Keratinocyte (primary cell): ENCODE measurements at regions not wholly inside any gene's neighbourhood (a gene's known extent, or its start where the extent isn't known, plus 50 kb on each side); places are given as distances from the start of the nearest gene placed in this dataset.

Source experiments
- DNase-seq: peaks from one replicate; pipeline ENCODE4 v3.0.0-alpha.2; 2011; ENCODE audit warnings: low read depth, missing footprints, low spot score
- FAIRE-seq: peaks from 2 replicates; lab custom pipeline; 2011; peaks lifted over from hg19 to GRCh38; lab: Jason Lieb, UNC
- H2AFZ ChIP-seq: 2 replicates; pipeline ENCODE4 v1.6.0; 2012; ENCODE audit warnings: low read length, control low read depth, inconsistent platforms; ENCODE audit not compliant: control insufficient read depth
- H3K27ac ChIP-seq: 2 replicates; pipeline ENCODE4 v1.5.1; 2011; ENCODE audit warnings: low read length; ENCODE audit not compliant: control insufficient read depth, insufficient read depth
- H3K27me3 ChIP-seq: 3 replicates; pipeline ENCODE4 v1.6.0; 2011; ENCODE audit warnings: low read length; ENCODE audit not compliant: control insufficient read depth, insufficient read depth; ENCODE audit errors: extremely low read depth
- H3K36me3 ChIP-seq, 2 experiments: 2 replicates in 1 of 2; 3 replicates in 1 of 2; pipeline ENCODE4 v1.5.1; 2011; ENCODE audit warnings: low read length in 2 of 2, mild to moderate bottlenecking in 1 of 2; ENCODE audit not compliant: control insufficient read depth in 2 of 2, insufficient read depth in 2 of 2; ENCODE audit errors: extremely low read depth in 1 of 2
- H3K4me1 ChIP-seq: 3 replicates; pipeline ENCODE4 v1.5.1; 2011; ENCODE audit warnings: low read length; ENCODE audit not compliant: control insufficient read depth, insufficient read depth; ENCODE audit errors: extremely low read depth
- H3K4me2 ChIP-seq: 3 replicates; pipeline ENCODE4 v1.6.0; 2011; ENCODE audit warnings: low read depth, low read length; ENCODE audit not compliant: control insufficient read depth, insufficient read depth; ENCODE audit errors: extremely low read depth
- H3K4me3 ChIP-seq, 3 experiments: fragments of 200-600 bp in 1 of 3; sonication (generic) in 1 of 3; 2 replicates in 2 of 3; 3 replicates in 1 of 3; pipeline ENCODE4 v1.5.1; 2011 to 2016; ENCODE audit warnings: low read length in 3 of 3, mild to moderate bottlenecking in 3 of 3, control low read depth in 2 of 3, inconsistent platforms in 1 of 3, low read depth in 1 of 3, mixed read lengths in 1 of 3, mixed run types in 1 of 3, moderate library complexity in 1 of 3; ENCODE audit not compliant: control insufficient read depth in 2 of 3, insufficient read depth in 2 of 3; ENCODE audit errors: extremely low read depth in 1 of 3
- H3K79me2 ChIP-seq: 2 replicates; pipeline ENCODE4 v1.6.0; 2012; ENCODE audit warnings: low read length; ENCODE audit not compliant: control insufficient read depth, insufficient read depth
- H3K9ac ChIP-seq: 3 replicates; pipeline ENCODE4 v1.6.0; 2011; ENCODE audit warnings: low read length; ENCODE audit not compliant: control insufficient read depth, insufficient read depth; ENCODE audit errors: extremely low read depth
- H3K9me1 ChIP-seq: 3 replicates; pipeline ENCODE4 v1.6.0; 2011; ENCODE audit warnings: low read length; ENCODE audit not compliant: control insufficient read depth, insufficient read depth; ENCODE audit errors: extremely low read depth
- H3K9me3 ChIP-seq: 2 replicates; pipeline ENCODE4 v1.5.1; 2012; ENCODE audit warnings: low read depth, low read length; ENCODE audit not compliant: control insufficient read depth
- H4K20me1 ChIP-seq: 3 replicates; pipeline ENCODE4 v1.6.0; 2011; ENCODE audit warnings: low read length; ENCODE audit not compliant: control insufficient read depth, insufficient read depth; ENCODE audit errors: extremely low read depth
- EZH2 ChIP-seq: IDR thresholded peaks from one replicate; pipeline ENCODE4 v1.6.1; 2012; ENCODE audit warnings: inconsistent platforms, mild to moderate bottlenecking, low read length, moderate library complexity
- dilution Hi-C: fragments of 300-500 bp; cut with MboI; formaldehyde crosslinking; loops from one replicate; pipeline ENCODE4 v1.7.0; 2020; ENCODE audit warnings: low sequenced_read_pairs; ENCODE audit not compliant: extremely low pct_ligation_motif_present
- TF ChIP-seq, protein P1 (sequence below), 3 experiments: IDR thresholded peaks in 1 of 3; conservative IDR thresholded peaks in 1 of 3; optimal IDR thresholded peaks in 1 of 3; 2 replicates in 2 of 3; 3 replicates in 1 of 3; pipeline versions ENCODE3 to v1.5.1; 2011; ENCODE audit warnings: low read length in 3 of 3, mild to moderate bottlenecking in 3 of 3, moderate library complexity in 2 of 3, control low read depth in 1 of 3, inconsistent platforms in 1 of 3; ENCODE audit not compliant: insufficient read depth in 2 of 3; ENCODE audit errors: extremely low read depth in 1 of 3

DNA sequence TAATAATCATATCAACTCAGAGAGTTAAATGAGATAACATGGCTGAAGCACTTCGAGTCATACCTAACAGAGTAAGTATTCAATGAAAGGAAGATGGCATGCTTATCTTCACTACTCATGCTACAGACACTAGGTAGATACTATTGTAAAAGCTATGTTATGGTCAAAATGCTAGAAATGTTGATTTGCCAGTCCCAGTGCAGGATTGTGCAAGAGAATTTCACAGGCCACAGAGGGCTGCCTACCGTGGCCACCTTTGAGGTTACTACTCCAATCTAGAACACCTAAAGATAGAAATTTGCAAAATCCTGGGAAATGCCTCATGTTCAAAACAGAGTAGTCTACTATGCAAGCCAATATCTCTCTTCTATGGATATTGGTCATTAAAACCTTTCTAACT lies 75.3 kb upstream of the PLEKHG7 start:
- H3K27ac ChIP-seq, result no peak overlapping the region
- H3K4me2 ChIP-seq, result no peak overlapping the region
- FAIRE-seq, result no peak
- H3K9me3 ChIP-seq, result no peaks in the 10 kb centered on the region
- H3K9me1 ChIP-seq, result no peaks in the 10 kb centered on the region
- no peaks in the 10 kb centered on the region for H4K20me1 ChIP-seq
- H3K4me1 ChIP-seq, result peaks cover 11% of the 10 kb centered on the region
- no peaks in the 10 kb centered on the region for H3K27me3 ChIP-seq
- no peak overlapping the region for H3K9ac ChIP-seq
- DNase-seq, result no peak
- no peak overlapping the region for H2AFZ ChIP-seq
- no peak overlapping the region for H3K4me3 ChIP-seq
- no peak for TF ChIP-seq EZH2
- TF ChIP-seq, protein P1, sequence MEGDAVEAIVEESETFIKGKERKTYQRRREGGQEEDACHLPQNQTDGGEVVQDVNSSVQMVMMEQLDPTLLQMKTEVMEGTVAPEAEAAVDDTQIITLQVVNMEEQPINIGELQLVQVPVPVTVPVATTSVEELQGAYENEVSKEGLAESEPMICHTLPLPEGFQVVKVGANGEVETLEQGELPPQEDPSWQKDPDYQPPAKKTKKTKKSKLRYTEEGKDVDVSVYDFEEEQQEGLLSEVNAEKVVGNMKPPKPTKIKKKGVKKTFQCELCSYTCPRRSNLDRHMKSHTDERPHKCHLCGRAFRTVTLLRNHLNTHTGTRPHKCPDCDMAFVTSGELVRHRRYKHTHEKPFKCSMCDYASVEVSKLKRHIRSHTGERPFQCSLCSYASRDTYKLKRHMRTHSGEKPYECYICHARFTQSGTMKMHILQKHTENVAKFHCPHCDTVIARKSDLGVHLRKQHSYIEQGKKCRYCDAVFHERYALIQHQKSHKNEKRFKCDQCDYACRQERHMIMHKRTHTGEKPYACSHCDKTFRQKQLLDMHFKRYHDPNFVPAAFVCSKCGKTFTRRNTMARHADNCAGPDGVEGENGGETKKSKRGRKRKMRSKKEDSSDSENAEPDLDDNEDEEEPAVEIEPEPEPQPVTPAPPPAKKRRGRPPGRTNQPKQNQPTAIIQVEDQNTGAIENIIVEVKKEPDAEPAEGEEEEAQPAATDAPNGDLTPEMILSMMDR (optimal IDR thresholded peaks at IDR 0.05 in 1 of 3, IDR thresholded peaks at IDR 0.05 in 1 of 3, conservative IDR thresholded peaks at IDR 0.05 in 1 of 3; ENCODE audit: extremely low read depth in 1 of 3, insufficient read depth in 2 of 3, low read length in 3 of 3), result no peak
- dilution Hi-C loops, result no loop called here
- H3K79me2 ChIP-seq, result no peaks in the 10 kb centered on the region
- no peaks in the 10 kb centered on the region for H3K36me3 ChIP-seq

DNA sequence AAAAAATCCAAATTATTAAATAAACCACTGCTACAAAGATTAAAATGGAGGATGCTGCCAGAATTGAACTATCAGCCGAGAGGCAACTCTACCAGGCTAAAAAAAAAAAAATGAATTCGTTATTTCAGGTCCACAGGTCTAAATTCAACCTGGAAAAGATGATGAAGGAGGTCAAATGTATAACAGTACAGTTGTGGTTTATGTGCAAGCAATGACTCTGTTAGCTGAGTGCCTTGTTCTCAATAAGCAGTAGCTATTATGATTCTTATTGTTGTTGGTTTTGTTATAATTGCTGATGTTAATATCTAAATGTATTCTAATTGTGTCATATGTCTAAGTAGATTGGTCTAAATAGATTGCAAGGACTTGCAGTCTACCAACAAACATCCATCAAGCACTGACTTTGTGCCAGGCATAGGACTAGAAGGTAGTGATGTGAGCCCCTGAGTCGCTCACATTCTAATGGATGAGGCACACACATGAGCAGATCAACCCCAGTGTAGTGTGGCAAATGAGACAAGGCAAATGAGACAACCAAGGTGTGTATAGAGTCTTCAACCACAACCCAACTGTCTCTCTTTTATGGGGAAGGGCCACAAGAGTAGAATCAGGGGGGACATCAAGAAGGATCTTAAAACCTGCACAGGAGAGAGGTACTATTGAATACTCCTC lies 77.0 kb upstream of the PLEKHG7 start:
- no peak for DNase-seq
- no peak for TF ChIP-seq EZH2
- TF ChIP-seq, protein P1 (optimal IDR thresholded peaks at IDR 0.05 in 1 of 3, IDR thresholded peaks at IDR 0.05 in 1 of 3, conservative IDR thresholded peaks at IDR 0.05 in 1 of 3; ENCODE audit: extremely low read depth in 1 of 3, insufficient read depth in 2 of 3, low read length in 3 of 3), result no peak
- H4K20me1 ChIP-seq, result no peaks in the 10 kb centered on the region
- H3K27ac ChIP-seq, result no peak overlapping the region
- no peaks in the 10 kb centered on the region for H3K9me1 ChIP-seq
- H3K9ac ChIP-seq, result no peak overlapping the region
- no peaks in the 10 kb centered on the region for H3K79me2 ChIP-seq
- no peak overlapping the region for H3K4me3 ChIP-seq
- no peaks in the 10 kb centered on the region for H3K36me3 ChIP-seq
- FAIRE-seq, result no peak
- H2AFZ ChIP-seq, result no peak overlapping the region
- peaks cover 15% of the 10 kb centered on the region for H3K4me1 ChIP-seq
- dilution Hi-C loops, result no loop called here
- H3K27me3 ChIP-seq, result no peaks in the 10 kb centered on the region
- no peak overlapping the region for H3K4me2 ChIP-seq
- H3K9me3 ChIP-seq, result no peaks in the 10 kb centered on the region
